ENCODE measurements at regions not wholly inside any gene's neighbourhood (a gene's known extent, or its start where the extent isn't known, plus 50 kb on each side); places are given as distances from the start of the nearest gene placed in this dataset.

- TF ChIP-seq CTCF (IDR thresholded peaks at IDR 0.05) (no peak), POLR2A (IDR thresholded peaks at IDR 0.05) (no peak)
These were observed 612.5 kb upstream of the PRR20A start for GRCh38 chr13:56528040-56528790.

Data from heart left ventricle (tissue), 13 donors.